ENCODE measurements at regions not wholly inside any gene's neighbourhood (a gene's known extent, or its start where the extent isn't known, plus 50 kb on each side); places are given as distances from the start of the nearest gene placed in this dataset.
"Not testable (repeated sequence)": the region's sequence is repeated elsewhere in the genome, so short reads cannot be mapped to it uniquely, and the experiment has no call there.

DNA sequence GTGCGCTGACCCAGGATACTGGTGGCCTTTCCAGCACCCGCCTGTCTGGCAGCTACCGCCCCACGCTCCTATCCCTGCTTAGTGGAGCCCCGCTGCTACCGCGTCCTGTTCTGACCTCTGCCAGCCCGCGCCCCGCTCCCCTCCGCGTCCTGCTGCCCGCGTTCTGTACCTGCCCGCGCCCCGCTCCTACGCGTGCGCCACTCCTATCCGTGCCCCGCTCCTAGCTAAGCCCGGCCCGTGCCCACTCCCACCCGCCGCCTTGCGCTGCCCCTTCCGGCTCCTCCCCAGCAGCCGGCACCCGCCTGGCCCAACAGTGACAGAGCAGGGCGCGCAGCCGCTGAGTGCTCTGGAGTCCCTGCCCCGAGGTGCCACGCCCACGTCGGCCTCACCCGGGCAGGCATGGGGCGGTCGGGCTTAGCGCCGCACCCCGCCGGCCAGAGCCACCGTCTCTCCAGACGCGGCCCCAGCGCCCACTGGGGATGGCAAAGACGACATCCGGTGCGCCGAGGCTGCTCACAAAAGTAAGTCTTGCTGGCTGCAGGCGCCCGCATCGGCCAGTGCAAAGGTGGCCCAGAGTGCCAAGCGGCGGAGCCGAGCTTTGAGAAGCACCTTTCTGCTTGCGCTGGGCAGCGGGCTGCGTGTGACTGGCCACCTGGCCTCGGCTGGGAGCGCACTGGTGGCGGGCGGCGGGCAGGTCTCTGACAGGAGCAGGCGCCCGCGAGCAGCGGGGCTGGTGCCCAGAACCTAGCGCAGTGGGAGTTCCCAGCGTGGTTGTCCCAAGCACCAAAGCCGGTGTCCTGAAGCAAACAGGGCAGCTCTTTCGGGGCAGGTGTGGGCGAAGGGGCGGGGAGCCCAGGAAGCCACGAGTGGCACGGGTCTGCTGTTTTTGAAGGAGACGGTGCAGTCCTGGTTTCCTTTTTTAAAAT, 56.5 kb downstream of the PROP1 start:
- TF ChIP-seq ZFP30 (CRISPR knock-in tag; IDR thresholded peaks at IDR 0.05); BACH2 (CRISPR knock-in tag; IDR thresholded peaks at IDR 0.05; ENCODE audit: borderline replicate concordance); RARB (CRISPR knock-in tag; IDR thresholded peaks at IDR 0.05): not testable (repeated sequence)
